ENCODE measurements at regions not wholly inside any gene's neighbourhood (a gene's known extent, or its start where the extent isn't known, plus 50 kb on each side); places are given as distances from the start of the nearest gene placed in this dataset.
"Not testable (repeated sequence)": the region's sequence is repeated elsewhere in the genome, so short reads cannot be mapped to it uniquely, and the experiment has no call there.

GRCh38 chr2:225893151-225893550, 493.6 kb downstream of the NYAP2 start:
- DNase-seq: no peak

- no peak for DNase-seq
Observed at GRCh38 chr2:225891771-225892170, 492.3 kb downstream of the NYAP2 start.

- no peak for DNase-seq
Observed at GRCh38 chr2:225891013-225891412, 491.5 kb downstream of the NYAP2 start.

- no peak for DNase-seq
Observed at GRCh38 chr2:225889452-225889851, 489.9 kb downstream of the NYAP2 start.

- DNase-seq: no peak
Observed at GRCh38 chr2:225867071-225867470, 467.6 kb downstream of the NYAP2 start.

- DNase-seq: no peak
Observed at GRCh38 chr2:225865468-225865867, 466.0 kb downstream of the NYAP2 start.

GRCh38 chr2:225864394-225864793, 464.9 kb downstream of the NYAP2 start:
- DNase-seq: no peak

- DNase-seq: no peak
Observed at GRCh38 chr2:225842939-225843338, 443.4 kb downstream of the NYAP2 start.

GRCh38 chr2:225841314-225841713, 441.8 kb downstream of the NYAP2 start:
- DNase-seq: no peak

- no peak for DNase-seq
Observed at GRCh38 chr2:225837328-225837727, 437.8 kb downstream of the NYAP2 start.

GRCh38 chr2:225824748-225825449, 425.4 kb downstream of the NYAP2 start:
- DNase-seq: no peak

GRCh38 chr2:225821351-225821750, 421.8 kb downstream of the NYAP2 start:
- DNase-seq: no peak

- DNase-seq: no peak
Observed at GRCh38 chr2:225820826-225821225, 421.3 kb downstream of the NYAP2 start.

- no peak for DNase-seq
Observed at GRCh38 chr2:225814554-225814953, 415.0 kb downstream of the NYAP2 start.

- DNase-seq: no peak
Observed at GRCh38 chr2:225806105-225806504, 406.6 kb downstream of the NYAP2 start.

GRCh38 chr2:225802076-225802475, 402.6 kb downstream of the NYAP2 start:
- not testable (repeated sequence) for DNase-seq

- DNase-seq: no peak
Observed at GRCh38 chr2:225797394-225797793, 397.9 kb downstream of the NYAP2 start.

GRCh38 chr2:225794652-225795400, 395.3 kb downstream of the NYAP2 start:
- no peak for DNase-seq

GRCh38 chr2:225793736-225794550, 394.4 kb downstream of the NYAP2 start:
- DNase-seq: no peak

GRCh38 chr2:225788571-225789094, 389.1 kb downstream of the NYAP2 start:
- DNase-seq: no peak

GRCh38 chr2:225787497-225787896, 388.0 kb downstream of the NYAP2 start:
- DNase-seq: no peak

- DNase-seq: no peak
Observed at GRCh38 chr2:225781991-225782390, 382.5 kb downstream of the NYAP2 start.

GRCh38 chr2:225781145-225781544, 381.6 kb downstream of the NYAP2 start:
- DNase-seq: no peak
